K562 (cell line): ENCODE measurements at regions not wholly inside any gene's neighbourhood (a gene's known extent, or its start where the extent isn't known, plus 50 kb on each side); places are given as distances from the start of the nearest gene placed in this dataset.
"Not testable (repeated sequence)": the region's sequence is repeated elsewhere in the genome, so short reads cannot be mapped to it uniquely, and the experiment has no call there.

Experiments used
- BRCA1 ChIP-seq, 2 experiments: fragments of 450-650 bp in 1 of 2; sonication (generic) in 1 of 2; formaldehyde crosslinking in 1 of 2; IDR thresholded peaks; 2 replicates each; pipeline versions ENCODE4 v1.5.0 to v1.6.1; 2017 to 2020; ENCODE audit warnings: mild to moderate bottlenecking in 1 of 2, missing genetic modification reagents in 1 of 2
- GATA2 ChIP-seq: sonication (generic); formaldehyde crosslinking; IDR thresholded peaks from 2 replicates; pipeline ENCODE4 v1.4.0; 2020; ENCODE audit warnings: mild to moderate bottlenecking, missing genetic modification reagents
- GATAD2B ChIP-seq: fragments of 450-650 bp; IDR thresholded peaks from 2 replicates; pipeline ENCODE4 v1.6.1; 2017; ENCODE audit warnings: mild to moderate bottlenecking, borderline replicate concordance
- KLF16 ChIP-seq: IDR thresholded peaks from 2 replicates; pipeline ENCODE4 v1.6.1; 2016; ENCODE audit warnings: antibody characterized with exemption
- MYC ChIP-seq, 2 experiments: fragments of 250-450 bp in 1 of 2; sonication (Bioruptor Pico) in 1 of 2; IDR thresholded peaks; 2 replicates each; pipeline versions ENCODE4 v1.5.1 to v1.6.1; 2012 to 2021; ENCODE audit warnings: low read depth in 2 of 2, borderline replicate concordance in 1 of 2, improper control_type of control experiment in 1 of 2, low read length in 1 of 2, mild to moderate bottlenecking in 1 of 2, moderate library complexity in 1 of 2
- NFE2 ChIP-seq: IDR thresholded peaks from 2 replicates; pipeline ENCODE4 v1.6.1; 2014; ENCODE audit warnings: antibody characterized with exemption, low read depth
- RBM39 ChIP-seq: fragments of 200-400 bp; formaldehyde crosslinking; optimal IDR thresholded peaks from 2 replicates; pipeline ENCODE3; 2018; ENCODE audit warnings: low read depth, low read length
- TAF7 ChIP-seq: fragments of 450-650 bp; IDR thresholded peaks from 2 replicates; pipeline ENCODE4 v1.6.1; 2016; ENCODE audit warnings: missing genetic modification characterization, missing compliant biosample characterization
- ZFP91 ChIP-seq: sonication (generic); formaldehyde crosslinking; IDR thresholded peaks from 2 replicates; pipeline ENCODE4 v1.8.0; 2022; ENCODE audit warnings: mild to moderate bottlenecking, missing genetic modification reagents
- ZNF511 ChIP-seq: sonication (generic); formaldehyde crosslinking; IDR thresholded peaks from 2 replicates; pipeline ENCODE4 v1.8.0; 2022; ENCODE audit warnings: mild to moderate bottlenecking, missing genetic modification reagents
- TF ChIP-seq, protein P1 (sequence below): fragments of 150-350 bp; conservative IDR thresholded peaks from 2 replicates; pipeline ENCODE4 v1.6.1; 2014; ENCODE audit warnings: low read length
- TF ChIP-seq, protein P2 (sequence below): sonication (generic); formaldehyde crosslinking; IDR thresholded peaks from 2 replicates; pipeline ENCODE4 v1.8.1; 2023; ENCODE audit warnings: mild to moderate bottlenecking, missing genetic modification reagents
- TF ChIP-seq, protein P3 (sequence below), 3 experiments: IDR thresholded peaks in 2 of 3; conservative IDR thresholded peaks in 1 of 3; 2 replicates each; pipeline ENCODE4 v1.5.1; 2011 to 2012; ENCODE audit warnings: low read length in 3 of 3, mild to moderate bottlenecking in 3 of 3, control low read depth in 2 of 3, improper control_type of control experiment in 1 of 3, inconsistent platforms in 1 of 3, low read depth in 1 of 3, mixed read lengths in 1 of 3, moderate library complexity in 1 of 3; ENCODE audit not compliant: insufficient read depth in 2 of 3

GRCh38 chr5:100013305-100013704, 521.9 kb upstream of the FAM174A start:
- TF ChIP-seq GATA2 (CRISPR knock-in tag); TAF7 (tag); NFE2; GATAD2B; MYC (IDR thresholded peaks at IDR 0.05; ENCODE audit: low read depth, low read length); MYC (CRISPR knock-in tag; IDR thresholded peaks at IDR 0.05; ENCODE audit: borderline replicate concordance, low read depth); KLF16; BRCA1 (IDR thresholded peaks at IDR 0.05); BRCA1 (CRISPR knock-in tag; IDR thresholded peaks at IDR 0.05); ZNF511; RBM39; ZFP91 (CRISPR knock-in tag): not testable (repeated sequence)
- TF ChIP-seq, protein P1, sequence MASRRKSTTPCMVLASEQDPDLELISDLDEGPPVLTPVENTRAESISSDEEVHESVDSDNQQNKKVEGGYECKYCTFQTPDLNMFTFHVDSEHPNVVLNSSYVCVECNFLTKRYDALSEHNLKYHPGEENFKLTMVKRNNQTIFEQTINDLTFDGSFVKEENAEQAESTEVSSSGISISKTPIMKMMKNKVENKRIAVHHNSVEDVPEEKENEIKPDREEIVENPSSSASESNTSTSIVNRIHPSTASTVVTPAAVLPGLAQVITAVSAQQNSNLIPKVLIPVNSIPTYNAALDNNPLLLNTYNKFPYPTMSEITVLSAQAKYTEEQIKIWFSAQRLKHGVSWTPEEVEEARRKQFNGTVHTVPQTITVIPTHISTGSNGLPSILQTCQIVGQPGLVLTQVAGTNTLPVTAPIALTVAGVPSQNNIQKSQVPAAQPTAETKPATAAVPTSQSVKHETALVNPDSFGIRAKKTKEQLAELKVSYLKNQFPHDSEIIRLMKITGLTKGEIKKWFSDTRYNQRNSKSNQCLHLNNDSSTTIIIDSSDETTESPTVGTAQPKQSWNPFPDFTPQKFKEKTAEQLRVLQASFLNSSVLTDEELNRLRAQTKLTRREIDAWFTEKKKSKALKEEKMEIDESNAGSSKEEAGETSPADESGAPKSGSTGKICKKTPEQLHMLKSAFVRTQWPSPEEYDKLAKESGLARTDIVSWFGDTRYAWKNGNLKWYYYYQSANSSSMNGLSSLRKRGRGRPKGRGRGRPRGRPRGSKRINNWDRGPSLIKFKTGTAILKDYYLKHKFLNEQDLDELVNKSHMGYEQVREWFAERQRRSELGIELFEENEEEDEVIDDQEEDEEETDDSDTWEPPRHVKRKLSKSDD = not testable (repeated sequence)
- TF ChIP-seq, protein P2, sequence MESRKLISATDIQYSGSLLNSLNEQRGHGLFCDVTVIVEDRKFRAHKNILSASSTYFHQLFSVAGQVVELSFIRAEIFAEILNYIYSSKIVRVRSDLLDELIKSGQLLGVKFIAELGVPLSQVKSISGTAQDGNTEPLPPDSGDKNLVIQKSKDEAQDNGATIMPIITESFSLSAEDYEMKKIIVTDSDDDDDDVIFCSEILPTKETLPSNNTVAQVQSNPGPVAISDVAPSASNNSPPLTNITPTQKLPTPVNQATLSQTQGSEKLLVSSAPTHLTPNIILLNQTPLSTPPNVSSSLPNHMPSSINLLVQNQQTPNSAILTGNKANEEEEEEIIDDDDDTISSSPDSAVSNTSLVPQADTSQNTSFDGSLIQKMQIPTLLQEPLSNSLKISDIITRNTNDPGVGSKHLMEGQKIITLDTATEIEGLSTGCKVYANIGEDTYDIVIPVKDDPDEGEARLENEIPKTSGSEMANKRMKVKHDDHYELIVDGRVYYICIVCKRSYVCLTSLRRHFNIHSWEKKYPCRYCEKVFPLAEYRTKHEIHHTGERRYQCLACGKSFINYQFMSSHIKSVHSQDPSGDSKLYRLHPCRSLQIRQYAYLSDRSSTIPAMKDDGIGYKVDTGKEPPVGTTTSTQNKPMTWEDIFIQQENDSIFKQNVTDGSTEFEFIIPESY (CRISPR knock-in tag) = not testable (repeated sequence)
- TF ChIP-seq, protein P3, sequence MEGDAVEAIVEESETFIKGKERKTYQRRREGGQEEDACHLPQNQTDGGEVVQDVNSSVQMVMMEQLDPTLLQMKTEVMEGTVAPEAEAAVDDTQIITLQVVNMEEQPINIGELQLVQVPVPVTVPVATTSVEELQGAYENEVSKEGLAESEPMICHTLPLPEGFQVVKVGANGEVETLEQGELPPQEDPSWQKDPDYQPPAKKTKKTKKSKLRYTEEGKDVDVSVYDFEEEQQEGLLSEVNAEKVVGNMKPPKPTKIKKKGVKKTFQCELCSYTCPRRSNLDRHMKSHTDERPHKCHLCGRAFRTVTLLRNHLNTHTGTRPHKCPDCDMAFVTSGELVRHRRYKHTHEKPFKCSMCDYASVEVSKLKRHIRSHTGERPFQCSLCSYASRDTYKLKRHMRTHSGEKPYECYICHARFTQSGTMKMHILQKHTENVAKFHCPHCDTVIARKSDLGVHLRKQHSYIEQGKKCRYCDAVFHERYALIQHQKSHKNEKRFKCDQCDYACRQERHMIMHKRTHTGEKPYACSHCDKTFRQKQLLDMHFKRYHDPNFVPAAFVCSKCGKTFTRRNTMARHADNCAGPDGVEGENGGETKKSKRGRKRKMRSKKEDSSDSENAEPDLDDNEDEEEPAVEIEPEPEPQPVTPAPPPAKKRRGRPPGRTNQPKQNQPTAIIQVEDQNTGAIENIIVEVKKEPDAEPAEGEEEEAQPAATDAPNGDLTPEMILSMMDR (IDR thresholded peaks at IDR 0.05 in 2 of 3, conservative IDR thresholded peaks at IDR 0.05 in 1 of 3; ENCODE audit: insufficient read depth in 2 of 3, low read depth in 1 of 3, low read length in 3 of 3) = not testable (repeated sequence)
